ENCODE measurements at regions not wholly inside any gene's neighbourhood (a gene's known extent, or its start where the extent isn't known, plus 50 kb on each side); places are given as distances from the start of the nearest gene placed in this dataset.
"Not testable (repeated sequence)": the region's sequence is repeated elsewhere in the genome, so short reads cannot be mapped to it uniquely, and the experiment has no call there.

- no peak for DNase-seq
Observed at GRCh38 chr6:158920311-158920905, 79.6 kb downstream of the RSPH3 start.

GRCh38 chr6:158919865-158920264 is 80.1 kb downstream of the RSPH3 start:
- no peak for DNase-seq

GRCh38 chr6:158916617-158917016 is 83.4 kb downstream of the RSPH3 start:
- DNase-seq: no peak

- DNase-seq: no peak
Observed at GRCh38 chr6:158914923-158915322, 85.1 kb downstream of the RSPH3 start.

GRCh38 chr6:158913580-158913979 is 86.4 kb downstream of the RSPH3 start:
- no peak for DNase-seq

GRCh38 chr6:158912655-158913054 is 87.3 kb downstream of the RSPH3 start:
- no peak for DNase-seq

GRCh38 chr6:158911746-158912480 is 88.1 kb downstream of the RSPH3 start:
- DNase-seq: peak in 1 of 2 experiments; percentile 24

GRCh38 chr6:158910484-158911440 is 89.2 kb downstream of the RSPH3 start:
- no peak for DNase-seq

GRCh38 chr6:158909938-158910337 is 90.1 kb downstream of the RSPH3 start:
- DNase-seq: no peak

GRCh38 chr6:158908606-158909005 is 89.4 kb upstream of the EZR start:
- no peak for DNase-seq

- no peak for DNase-seq
Observed at GRCh38 chr6:158907931-158908330, 88.8 kb upstream of the EZR start.

- DNase-seq: no peak
Observed at GRCh38 chr6:158906926-158907325, 87.8 kb upstream of the EZR start.

- DNase-seq: no peak
Observed at GRCh38 chr6:158905277-158905676, 86.1 kb upstream of the EZR start.

GRCh38 chr6:158903801-158904200 is 84.6 kb upstream of the EZR start:
- DNase-seq: no peak

GRCh38 chr6:158900663-158901312 is 81.6 kb upstream of the EZR start:
- no peak for DNase-seq

- no peak for DNase-seq
Observed at GRCh38 chr6:158897236-158897635, 78.1 kb upstream of the EZR start.

GRCh38 chr6:158895661-158896060 is 76.5 kb upstream of the EZR start:
- DNase-seq: no peak

- DNase-seq: no peak
Observed at GRCh38 chr6:158894193-158894592, 75.0 kb upstream of the EZR start.

GRCh38 chr6:158892266-158892665 is 73.1 kb upstream of the EZR start:
- DNase-seq: no peak

- not testable (repeated sequence) for DNase-seq
Observed at GRCh38 chr6:158891560-158891959, 72.4 kb upstream of the EZR start.

GRCh38 chr6:158888171-158888570 is 69.0 kb upstream of the EZR start:
- not testable (repeated sequence) for DNase-seq

- DNase-seq: not testable (repeated sequence)
Observed at GRCh38 chr6:158886346-158886977, 67.3 kb upstream of the EZR start.
